Astrocyte (in vitro differentiated cells and primary cell): ENCODE measurements at regions not wholly inside any gene's neighbourhood (a gene's known extent, or its start where the extent isn't known, plus 50 kb on each side); places are given as distances from the start of the nearest gene placed in this dataset.
"Not testable (repeated sequence)": the region's sequence is repeated elsewhere in the genome, so short reads cannot be mapped to it uniquely, and the experiment has no call there.

Experiments used
- DNase-seq: peaks from one replicate; pipeline ENCODE4 v3.0.0-alpha.2; 2010; ENCODE audit warnings: low read depth
- FAIRE-seq: peaks from 2 replicates; lab custom pipeline; 2011; peaks lifted over from hg19 to GRCh38; lab: Jason Lieb, UNC
- H2AFZ ChIP-seq: 2 replicates; pipeline ENCODE4 v1.6.0; 2012; ENCODE audit warnings: low read depth, low read length, inconsistent platforms
- H3K27ac ChIP-seq: 2 replicates; pipeline ENCODE4 v1.5.1; 2011; ENCODE audit warnings: low read depth, low read length, inconsistent platforms
- H3K27me3 ChIP-seq: 2 replicates; pipeline ENCODE4 v1.6.0; 2011; ENCODE audit warnings: low read length, inconsistent platforms; ENCODE audit not compliant: insufficient read depth
- H3K36me3 ChIP-seq: 2 replicates; pipeline ENCODE4 v1.5.1; 2011; ENCODE audit warnings: low read length, inconsistent platforms; ENCODE audit not compliant: insufficient read depth
- H3K4me1 ChIP-seq: 2 replicates; pipeline ENCODE4 v1.5.1; 2011; ENCODE audit warnings: low read length, inconsistent platforms; ENCODE audit not compliant: insufficient read depth
- H3K4me2 ChIP-seq: 2 replicates; pipeline ENCODE4 v1.6.0; 2012; ENCODE audit warnings: low read length, inconsistent platforms
- H3K4me3 ChIP-seq: 2 replicates; pipeline ENCODE4 v1.5.1; 2011; ENCODE audit warnings: low read depth, mild to moderate bottlenecking, low read length, inconsistent platforms; ENCODE audit not compliant: insufficient read depth
- H3K79me2 ChIP-seq: 2 replicates; pipeline ENCODE4 v1.6.0; 2012; ENCODE audit warnings: mild to moderate bottlenecking, low read length, inconsistent platforms; ENCODE audit not compliant: insufficient read depth
- H3K9ac ChIP-seq: 2 replicates; pipeline ENCODE4 v1.6.0; 2012; ENCODE audit warnings: mild to moderate bottlenecking, low read length, inconsistent platforms
- H3K9me3 ChIP-seq: 2 replicates; pipeline ENCODE4 v1.5.1; 2012; ENCODE audit warnings: low read depth, mild to moderate bottlenecking, low read length, inconsistent platforms; ENCODE audit not compliant: insufficient read depth
- H4K20me1 ChIP-seq: 2 replicates; pipeline ENCODE4 v1.6.0; 2012; ENCODE audit warnings: low read length, inconsistent platforms; ENCODE audit not compliant: insufficient read depth
- H3K27ac Mint-ChIP-seq: one replicate; pipeline ENCODE4 v1.8.0; 2021; ENCODE audit warnings: mild to moderate bottlenecking, mixed read lengths; ENCODE audit not compliant: unreplicated experiment
- H3K27me3 Mint-ChIP-seq: one replicate; pipeline ENCODE4 v1.8.0; 2021; ENCODE audit warnings: low read depth, mixed read lengths; ENCODE audit not compliant: unreplicated experiment
- H3K36me3 Mint-ChIP-seq: one replicate; pipeline ENCODE4 v1.8.0; 2021; ENCODE audit warnings: low read depth, mixed read lengths; ENCODE audit not compliant: unreplicated experiment
- H3K4me1 Mint-ChIP-seq: one replicate; pipeline ENCODE4 v1.8.0; 2021; ENCODE audit warnings: low read depth, mixed read lengths; ENCODE audit not compliant: unreplicated experiment
- H3K4me3 Mint-ChIP-seq: one replicate; pipeline ENCODE4 v1.8.0; 2021; ENCODE audit warnings: mild to moderate bottlenecking, moderate library complexity, mixed read lengths; ENCODE audit not compliant: unreplicated experiment
- H3K9me3 Mint-ChIP-seq: one replicate; pipeline ENCODE4 v1.8.0; 2021; ENCODE audit warnings: mild to moderate bottlenecking, mixed read lengths; ENCODE audit not compliant: unreplicated experiment
- CTCF ChIP-seq: IDR thresholded peaks from 2 replicates; pipeline ENCODE4 v1.5.1; 2011; ENCODE audit warnings: low read depth, mild to moderate bottlenecking, inconsistent platforms, low read length, moderate library complexity; ENCODE audit not compliant: insufficient read depth
- EZH2 ChIP-seq: IDR thresholded peaks from 2 replicates; pipeline ENCODE4 v1.6.1; 2012; ENCODE audit warnings: mild to moderate bottlenecking, low read length, inconsistent platforms; ENCODE audit not compliant: insufficient read depth

DNA sequence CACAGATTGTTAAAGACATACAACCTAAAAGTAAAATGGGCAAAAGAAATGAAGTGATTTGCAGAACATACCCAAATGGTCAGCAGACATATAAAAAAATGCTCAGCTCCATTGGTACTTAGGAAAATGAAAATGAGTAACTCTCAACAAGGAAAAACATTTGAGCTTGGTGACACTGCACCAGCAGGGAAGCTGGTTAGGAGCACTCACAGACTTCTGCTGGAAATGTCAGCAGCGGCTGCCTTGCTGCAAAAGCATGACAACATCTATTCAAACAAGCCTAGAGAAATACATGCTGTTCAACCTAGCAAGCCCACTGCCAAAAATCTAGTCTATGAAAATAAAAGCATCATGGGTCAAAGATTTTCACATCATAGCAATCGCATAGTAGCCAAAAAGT lies 99.0 kb upstream of the FOXQ1 start:
- Mint-ChIP-seq H3K27me3 (no peaks in the 10 kb centered on the region), H3K36me3 (no peaks in the 10 kb centered on the region)

GRCh38 chr6:1212138-1212537 lies 99.8 kb upstream of the FOXQ1 start:
- not testable (repeated sequence) for H3K36me3 Mint-ChIP-seq, H3K4me3 ChIP-seq, H4K20me1 ChIP-seq, H3K27ac ChIP-seq, H3K4me1 ChIP-seq, H2AFZ ChIP-seq, FAIRE-seq, H3K9me3 Mint-ChIP-seq, H3K4me2 ChIP-seq, H3K27me3 ChIP-seq, H3K9ac ChIP-seq, H3K27ac Mint-ChIP-seq, H3K9me3 ChIP-seq, H3K27me3 Mint-ChIP-seq, H3K79me2 ChIP-seq, DNase-seq, H3K36me3 ChIP-seq, H3K4me3 Mint-ChIP-seq
- peaks cover 11% of the 10 kb centered on the region for H3K4me1 Mint-ChIP-seq

More for the DNA sequence above, 99.0 kb upstream of the FOXQ1 start:
- Histone ChIP-seq H3K4me2 (no peak overlapping the region), H3K4me1 (no peaks in the 10 kb centered on the region), H3K79me2 (no peaks in the 10 kb centered on the region), H2AFZ (no peak overlapping the region), H3K9ac (no peak overlapping the region), H3K4me3 (no peak overlapping the region), H3K27ac (no peak overlapping the region), H3K27me3 (no peaks in the 10 kb centered on the region), H4K20me1 (no peaks in the 10 kb centered on the region), H3K9me3 (no peaks in the 10 kb centered on the region), H3K36me3 (no peaks in the 10 kb centered on the region)
- Mint-ChIP-seq H3K4me3 (no peak overlapping the region), H3K27ac (no peak overlapping the region), H3K4me1 (peaks cover 11% of the 10 kb centered on the region), H3K9me3 (peaks cover 5% of the 10 kb centered on the region)
- FAIRE-seq (no peak), DNase-seq (no peak)
- no peak for TF ChIP-seq CTCF
- no peak for TF ChIP-seq EZH2

DNA sequence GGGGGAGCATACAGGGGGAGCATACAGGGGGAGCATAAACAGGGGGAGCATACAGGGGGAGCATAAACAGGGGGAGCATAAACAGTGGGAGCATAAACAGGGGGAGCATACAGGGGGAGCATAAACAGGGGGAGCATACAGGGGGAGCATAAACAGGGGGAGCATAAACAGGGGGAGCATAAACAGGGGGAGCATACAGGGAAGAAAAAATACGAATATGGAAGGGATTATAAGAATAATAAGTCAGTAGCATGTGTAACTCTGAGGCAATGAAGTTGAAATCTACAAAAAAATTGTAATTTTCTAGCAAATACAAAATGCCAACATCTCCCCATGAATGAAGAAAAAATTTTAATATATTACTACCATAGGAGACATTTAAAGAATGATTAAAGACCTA lies 101.3 kb upstream of the FOXQ1 start:
- H3K36me3 ChIP-seq: not testable (repeated sequence)

DNA sequence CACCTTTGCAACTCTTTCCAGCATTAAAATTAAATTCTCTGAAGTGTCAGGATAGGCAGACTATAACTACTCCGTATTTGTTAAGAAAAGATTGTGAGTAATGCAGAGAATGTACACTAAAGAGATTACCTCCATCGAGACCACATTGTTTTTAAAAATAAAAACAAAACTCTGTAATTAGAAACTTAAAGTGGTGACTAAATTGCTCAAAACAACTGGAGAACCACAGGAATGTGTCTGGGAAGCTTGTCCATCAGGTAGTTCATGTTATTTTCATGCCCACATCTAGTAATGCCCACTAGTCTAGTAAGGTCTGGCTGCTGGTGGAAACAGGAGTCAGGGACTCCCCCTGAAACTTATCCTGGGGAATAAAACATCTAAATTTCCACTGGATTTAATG lies 103.0 kb upstream of the FOXQ1 start:
- H2AFZ ChIP-seq: no peak overlapping the region
- no peaks in the 10 kb centered on the region for H3K4me1 ChIP-seq
- peaks cover 15% of the 10 kb centered on the region for H3K27me3 Mint-ChIP-seq
- no peaks in the 10 kb centered on the region for H4K20me1 ChIP-seq
- H3K36me3 ChIP-seq: no peaks in the 10 kb centered on the region
- no peak overlapping the region for H3K4me2 ChIP-seq
- no peaks in the 10 kb centered on the region for H3K9me3 ChIP-seq
- H3K27me3 ChIP-seq: no peaks in the 10 kb centered on the region
- no peak overlapping the region for H3K4me3 ChIP-seq
- TF ChIP-seq CTCF: no peak
- no peak for TF ChIP-seq EZH2
- no peak overlapping the region for H3K27ac Mint-ChIP-seq
- H3K9ac ChIP-seq: no peak overlapping the region
- no peak overlapping the region for H3K4me3 Mint-ChIP-seq
- no peaks in the 10 kb centered on the region for H3K79me2 ChIP-seq
- H3K36me3 Mint-ChIP-seq: no peaks in the 10 kb centered on the region
- H3K9me3 Mint-ChIP-seq: peaks cover 4% of the 10 kb centered on the region
- no peak overlapping the region for H3K27ac ChIP-seq
- DNase-seq (no peak), FAIRE-seq (no peak)
- peaks cover 7% of the 10 kb centered on the region for H3K4me1 Mint-ChIP-seq

More for the DNA sequence above, 101.3 kb upstream of the FOXQ1 start:
- not testable (repeated sequence) for H3K27ac Mint-ChIP-seq, H2AFZ ChIP-seq, H3K9me3 ChIP-seq, H3K27me3 ChIP-seq, H3K9me3 Mint-ChIP-seq, H3K4me3 ChIP-seq, H3K27ac ChIP-seq, H3K4me1 ChIP-seq, DNase-seq, H3K79me2 ChIP-seq, H3K27me3 Mint-ChIP-seq, H3K4me2 ChIP-seq, H3K36me3 Mint-ChIP-seq, H3K4me3 Mint-ChIP-seq, FAIRE-seq, H3K9ac ChIP-seq, H3K4me1 Mint-ChIP-seq, H4K20me1 ChIP-seq
